Kidney glomerular epithelial cell (primary cell): ENCODE measurements at regions not wholly inside any gene's neighbourhood (a gene's known extent, or its start where the extent isn't known, plus 50 kb on each side); places are given as distances from the start of the nearest gene placed in this dataset.

Experiments used
- DNase-seq: peaks from one replicate; lab custom pipeline; 2025; lab: John Stamatoyannopoulos, UW

- no peak for DNase-seq
Observed at GRCh38 chr10:29397221-29397620, 108.4 kb downstream of the LYZL1 start.

GRCh38 chr10:29403208-29403607 is 114.3 kb downstream of the LYZL1 start:
- no peak for DNase-seq

GRCh38 chr10:29407280-29407858 is 118.5 kb downstream of the LYZL1 start:
- no peak for DNase-seq
